ENCODE measurements at regions not wholly inside any gene's neighbourhood (a gene's known extent, or its start where the extent isn't known, plus 50 kb on each side); places are given as distances from the start of the nearest gene placed in this dataset.

DNA sequence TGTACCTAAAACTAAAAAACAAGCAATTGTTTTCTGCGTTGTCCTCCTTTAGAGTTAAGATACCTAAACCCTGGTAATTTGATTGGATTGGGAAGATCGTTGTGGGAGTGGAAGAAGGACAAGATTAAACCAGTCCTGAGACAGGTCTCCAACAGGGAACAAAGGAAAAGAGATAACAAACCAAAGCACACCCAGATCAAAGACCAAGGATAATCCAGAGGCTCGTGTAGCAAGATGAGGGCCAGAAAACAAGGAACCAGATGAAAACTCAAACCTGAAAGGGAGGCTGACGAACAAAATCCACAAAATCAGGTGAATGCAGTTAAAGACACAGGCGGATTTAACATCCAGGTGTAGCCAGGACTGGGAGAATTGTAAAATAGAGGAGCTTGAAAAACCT, 618.1 kb downstream of the SLCO4C1 start:
- no peak for DNase-seq
- Histone ChIP-seq H3K27ac (ENCODE audit: low read length) (no peak overlapping the region), H3K4me3 (ENCODE audit: low read length) (no peak overlapping the region), H3K9ac (ENCODE audit: low read length) (no peak overlapping the region), H3F3A (ENCODE audit: insufficient read depth, low read length) (no peaks in the 10 kb centered on the region), H3K9me3 (replicated peaks; ENCODE audit: insufficient read depth, low read length) (no peaks in the 10 kb centered on the region), H3K4me2 (ENCODE audit: low read depth, low read length) (no peak overlapping the region), H4K20me1 (ENCODE audit: insufficient read depth, low read length) (no peaks in the 10 kb centered on the region), H3K4me1 (ENCODE audit: low read length) (no peaks in the 10 kb centered on the region), H3K9me2 (replicated peaks; ENCODE audit: insufficient read depth, low read length) (no peaks in the 10 kb centered on the region), H2AFZ (ENCODE audit: low read length) (peak overlapping the region; percentile 58; the same call in 1 of the 2 replicates), H3K27me3 (replicated peaks; ENCODE audit: insufficient read depth, low read length) (no peaks in the 10 kb centered on the region), H3K79me2 (ENCODE audit: low read length) (no peaks in the 10 kb centered on the region), H3K36me3 (replicated peaks; ENCODE audit: insufficient read depth, low read length) (no peaks in the 10 kb centered on the region)
- TF ChIP-seq EZH2 (optimal IDR thresholded peaks at IDR 0.05; ENCODE audit: low read depth, low read length), result no peak
- no peak for TF ChIP-seq EZH2phosphoT487 (IDR thresholded peaks at IDR 0.05; ENCODE audit: low read length)
- TF ChIP-seq, protein P1, sequence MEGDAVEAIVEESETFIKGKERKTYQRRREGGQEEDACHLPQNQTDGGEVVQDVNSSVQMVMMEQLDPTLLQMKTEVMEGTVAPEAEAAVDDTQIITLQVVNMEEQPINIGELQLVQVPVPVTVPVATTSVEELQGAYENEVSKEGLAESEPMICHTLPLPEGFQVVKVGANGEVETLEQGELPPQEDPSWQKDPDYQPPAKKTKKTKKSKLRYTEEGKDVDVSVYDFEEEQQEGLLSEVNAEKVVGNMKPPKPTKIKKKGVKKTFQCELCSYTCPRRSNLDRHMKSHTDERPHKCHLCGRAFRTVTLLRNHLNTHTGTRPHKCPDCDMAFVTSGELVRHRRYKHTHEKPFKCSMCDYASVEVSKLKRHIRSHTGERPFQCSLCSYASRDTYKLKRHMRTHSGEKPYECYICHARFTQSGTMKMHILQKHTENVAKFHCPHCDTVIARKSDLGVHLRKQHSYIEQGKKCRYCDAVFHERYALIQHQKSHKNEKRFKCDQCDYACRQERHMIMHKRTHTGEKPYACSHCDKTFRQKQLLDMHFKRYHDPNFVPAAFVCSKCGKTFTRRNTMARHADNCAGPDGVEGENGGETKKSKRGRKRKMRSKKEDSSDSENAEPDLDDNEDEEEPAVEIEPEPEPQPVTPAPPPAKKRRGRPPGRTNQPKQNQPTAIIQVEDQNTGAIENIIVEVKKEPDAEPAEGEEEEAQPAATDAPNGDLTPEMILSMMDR (IDR thresholded peaks at IDR 0.05; ENCODE audit: low read length), result no peak

DNA sequence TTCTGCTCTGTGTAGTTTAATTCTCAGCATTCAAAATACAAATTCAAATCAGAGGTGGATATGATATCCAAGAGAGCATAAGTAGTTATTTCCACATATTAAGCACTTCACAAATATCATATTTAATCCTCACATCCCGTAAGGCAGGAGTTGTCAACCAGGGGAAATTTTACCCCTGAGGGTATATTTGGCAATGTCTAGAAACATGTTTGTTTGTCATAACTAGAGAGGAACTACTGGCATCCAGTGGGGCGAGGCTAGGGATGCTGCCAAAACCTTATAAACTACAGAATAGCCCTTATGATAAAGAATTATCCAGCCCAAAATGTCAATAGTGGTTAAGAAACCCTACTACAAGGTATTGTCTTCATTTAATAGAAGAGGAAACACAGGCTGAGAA, 619.4 kb downstream of the SLCO4C1 start:
- Histone ChIP-seq H3K27me3 (replicated peaks; ENCODE audit: insufficient read depth, low read length) (no peaks in the 10 kb centered on the region), H3K4me1 (ENCODE audit: low read length) (no peaks in the 10 kb centered on the region), H3K79me2 (ENCODE audit: low read length) (no peaks in the 10 kb centered on the region), H3K4me2 (ENCODE audit: low read depth, low read length) (no peak overlapping the region), H3K27ac (ENCODE audit: low read length) (no peak overlapping the region), H3K9me3 (replicated peaks; ENCODE audit: insufficient read depth, low read length) (no peaks in the 10 kb centered on the region), H4K20me1 (ENCODE audit: insufficient read depth, low read length) (no peaks in the 10 kb centered on the region), H3K4me3 (ENCODE audit: low read length) (no peak overlapping the region), H3K36me3 (replicated peaks; ENCODE audit: insufficient read depth, low read length) (no peaks in the 10 kb centered on the region), H2AFZ (ENCODE audit: low read length) (no peak overlapping the region), H3F3A (ENCODE audit: insufficient read depth, low read length) (no peaks in the 10 kb centered on the region), H3K9me2 (replicated peaks; ENCODE audit: insufficient read depth, low read length) (no peaks in the 10 kb centered on the region), H3K9ac (ENCODE audit: low read length) (no peak overlapping the region)
- no peak for DNase-seq
- TF ChIP-seq, protein P1 (IDR thresholded peaks at IDR 0.05; ENCODE audit: low read length), result no peak
- no peak for TF ChIP-seq EZH2phosphoT487 (IDR thresholded peaks at IDR 0.05; ENCODE audit: low read length)
- no peak for TF ChIP-seq EZH2 (optimal IDR thresholded peaks at IDR 0.05; ENCODE audit: low read depth, low read length)

DNA sequence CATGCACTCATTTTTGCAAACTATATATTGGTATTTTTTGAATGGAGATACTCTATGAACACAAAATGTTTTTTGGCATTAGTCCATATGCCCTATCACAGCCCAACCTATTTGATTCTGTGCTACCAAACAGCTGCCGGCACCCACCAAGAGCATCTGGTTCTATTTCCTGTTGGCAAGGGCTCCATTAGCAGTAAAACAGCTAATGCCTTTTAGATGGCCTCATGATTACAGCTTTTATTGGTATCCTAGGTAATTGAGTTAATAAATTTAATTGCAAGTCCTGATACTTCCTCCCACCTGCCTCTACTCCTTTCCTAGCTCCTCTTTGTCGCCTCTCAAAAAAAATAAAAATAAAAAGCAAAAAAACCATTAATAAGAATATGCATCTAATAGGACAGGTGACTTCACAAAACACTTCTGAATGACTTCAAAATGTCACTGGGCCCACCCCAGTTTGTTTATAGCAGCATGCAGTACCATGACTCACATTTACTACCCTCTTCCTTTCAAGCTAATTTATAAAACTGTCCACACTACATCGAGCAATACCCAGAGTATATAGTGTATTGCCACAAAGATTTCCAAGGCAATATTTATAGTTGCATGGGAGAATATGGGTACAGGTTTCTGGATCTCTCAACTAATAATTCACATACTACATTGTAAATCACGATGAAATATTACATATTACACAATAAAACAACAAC, 620.4 kb downstream of the SLCO4C1 start:
- H3K9me3 ChIP-seq (replicated peaks; ENCODE audit: insufficient read depth, low read length), result no peaks in the 10 kb centered on the region
- no peak overlapping the region for H3K9ac ChIP-seq (ENCODE audit: low read length)
- no peak overlapping the region for H3K27ac ChIP-seq (ENCODE audit: low read length)
- H3K79me2 ChIP-seq (ENCODE audit: low read length), result no peaks in the 10 kb centered on the region
- H2AFZ ChIP-seq (ENCODE audit: low read length), result no peak overlapping the region
- no peak for DNase-seq
- no peaks in the 10 kb centered on the region for H3K36me3 ChIP-seq (replicated peaks; ENCODE audit: insufficient read depth, low read length)
- H3K27me3 ChIP-seq (replicated peaks; ENCODE audit: insufficient read depth, low read length), result no peaks in the 10 kb centered on the region
- H3K4me2 ChIP-seq (ENCODE audit: low read depth, low read length), result no peak overlapping the region
- H3K4me1 ChIP-seq (ENCODE audit: low read length), result no peaks in the 10 kb centered on the region
- TF ChIP-seq EZH2phosphoT487 (IDR thresholded peaks at IDR 0.05; ENCODE audit: low read length), result no peak
- TF ChIP-seq EZH2 (optimal IDR thresholded peaks at IDR 0.05; ENCODE audit: low read depth, low read length), result no peak
- TF ChIP-seq, protein P1 (IDR thresholded peaks at IDR 0.05; ENCODE audit: low read length), result no peak
- H3K4me3 ChIP-seq (ENCODE audit: low read length), result no peak overlapping the region
- H3K9me2 ChIP-seq (replicated peaks; ENCODE audit: insufficient read depth, low read length), result no peaks in the 10 kb centered on the region
- no peaks in the 10 kb centered on the region for H3F3A ChIP-seq (ENCODE audit: insufficient read depth, low read length)
- H4K20me1 ChIP-seq (ENCODE audit: insufficient read depth, low read length), result no peaks in the 10 kb centered on the region
